Breast epithelium (tissue), 3 donors: ENCODE measurements at regions not wholly inside any gene's neighbourhood (a gene's known extent, or its start where the extent isn't known, plus 50 kb on each side); places are given as distances from the start of the nearest gene placed in this dataset.

Source experiments
- CTCF ChIP-seq, 3 donors: fragments of 450-650 bp; IDR thresholded peaks; one replicate each; pipeline ENCODE4 v1.5.1; 2016 to 2017; ENCODE audit warnings: antibody characterized with exemption in 3 of 3, mild to moderate bottlenecking in 3 of 3, moderate library complexity in 3 of 3
- POLR2A ChIP-seq: fragments of 450-650 bp; IDR thresholded peaks from one replicate; pipeline ENCODE4 v1.6.1; 2016; ENCODE audit warnings: antibody characterized with exemption, mild to moderate bottlenecking, moderate library complexity
- POLR2AphosphoS5 ChIP-seq, 3 donors: sonication (generic); formaldehyde crosslinking; IDR thresholded peaks; one replicate each; pipeline ENCODE4 v1.6.1; 2017; ENCODE audit warnings: antibody characterized with exemption in 3 of 3

DNA sequence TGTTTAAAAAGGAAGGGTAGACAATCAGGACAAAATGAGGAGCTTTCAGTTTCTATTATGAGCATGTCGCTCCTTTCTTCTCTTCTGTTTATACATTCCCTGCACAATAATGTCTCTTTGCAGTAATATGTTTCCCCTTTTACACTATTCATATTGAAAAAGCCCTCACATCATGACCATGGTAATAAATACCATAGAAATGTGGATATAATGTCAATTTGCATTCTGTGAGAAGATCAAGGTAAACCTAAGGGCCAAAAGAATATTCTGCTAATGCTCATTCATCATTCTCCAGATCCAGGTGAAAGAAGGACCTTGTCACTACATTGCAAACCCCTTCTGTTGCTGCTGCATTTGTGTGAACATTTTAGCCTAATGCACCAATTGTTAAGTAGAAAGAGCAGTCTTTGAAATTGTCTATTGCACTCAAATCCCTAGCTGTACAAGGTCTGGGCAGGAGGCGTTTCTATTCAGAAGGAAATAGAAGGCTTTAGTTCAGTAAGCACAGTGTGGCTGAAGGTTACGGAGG is 117.6 kb upstream of the SOX21 start:
- TF ChIP-seq POLR2AphosphoS5 (IDR thresholded peaks at IDR 0.05) (no peak), CTCF (IDR thresholded peaks at IDR 0.05) (no peak), POLR2A (no peak)
